ENCODE measurements at regions not wholly inside any gene's neighbourhood (a gene's known extent, or its start where the extent isn't known, plus 50 kb on each side); places are given as distances from the start of the nearest gene placed in this dataset.

- no peak for DNase-seq (ENCODE audit: low spot score)
These were observed 307.3 kb upstream of the PLSCR5 start for GRCh38 chr3:146912241-146913015.

GRCh38 chr3:146903927-146904326 is 298.8 kb upstream of the PLSCR5 start:
- no peak for DNase-seq (ENCODE audit: low spot score)

- no peak for DNase-seq (ENCODE audit: low spot score)
These were observed 294.0 kb upstream of the PLSCR5 start for GRCh38 chr3:146899171-146899570.

GRCh38 chr3:146896711-146897110 is 291.6 kb upstream of the PLSCR5 start:
- DNase-seq (ENCODE audit: low spot score) = no peak

GRCh38 chr3:146895026-146895749 is 290.0 kb upstream of the PLSCR5 start:
- no peak for DNase-seq (ENCODE audit: low spot score)

GRCh38 chr3:146894406-146894805 is 289.3 kb upstream of the PLSCR5 start:
- no peak for DNase-seq (ENCODE audit: low spot score)

- no peak for DNase-seq (ENCODE audit: low spot score)
These were observed 286.9 kb upstream of the PLSCR5 start for GRCh38 chr3:146892041-146892440.

GRCh38 chr3:146889626-146890025 is 284.5 kb upstream of the PLSCR5 start:
- DNase-seq (ENCODE audit: low spot score) = no peak

- no peak for DNase-seq (ENCODE audit: low spot score)
These were observed 283.0 kb upstream of the PLSCR5 start for GRCh38 chr3:146888176-146888575.

GRCh38 chr3:146884721-146885120 is 279.6 kb upstream of the PLSCR5 start:
- no peak for DNase-seq (ENCODE audit: low spot score)

- no peak for DNase-seq (ENCODE audit: low spot score)
These were observed 279.1 kb upstream of the PLSCR5 start for GRCh38 chr3:146884296-146884695.

- no peak for DNase-seq (ENCODE audit: low spot score)
These were observed 278.1 kb upstream of the PLSCR5 start for GRCh38 chr3:146883288-146883687.

- DNase-seq (ENCODE audit: low spot score) = no peak
These were observed 277.0 kb upstream of the PLSCR5 start for GRCh38 chr3:146881966-146882760.

GRCh38 chr3:146881356-146881755 is 276.2 kb upstream of the PLSCR5 start:
- no peak for DNase-seq (ENCODE audit: low spot score)

GRCh38 chr3:146873748-146874147 is 268.6 kb upstream of the PLSCR5 start:
- no peak for DNase-seq (ENCODE audit: low spot score)

GRCh38 chr3:146865175-146865755 is 260.1 kb upstream of the PLSCR5 start:
- no peak for DNase-seq (ENCODE audit: low spot score)

- DNase-seq (ENCODE audit: low spot score) = no peak
These were observed 256.1 kb upstream of the PLSCR5 start for GRCh38 chr3:146861262-146861661.

GRCh38 chr3:146854523-146854922 is 249.4 kb upstream of the PLSCR5 start:
- no peak for DNase-seq (ENCODE audit: low spot score)

- DNase-seq (ENCODE audit: low spot score) = no peak
These were observed 246.5 kb upstream of the PLSCR5 start for GRCh38 chr3:146851665-146852064.

GRCh38 chr3:146845361-146845760 is 240.2 kb upstream of the PLSCR5 start:
- DNase-seq (ENCODE audit: low spot score) = no peak

- no peak for DNase-seq (ENCODE audit: low spot score)
These were observed 238.3 kb upstream of the PLSCR5 start for GRCh38 chr3:146843476-146843875.

GRCh38 chr3:146839727-146840375 is 234.7 kb upstream of the PLSCR5 start:
- no peak for DNase-seq (ENCODE audit: low spot score)
